Astrocyte (in vitro differentiated cells and primary cell): ENCODE measurements at regions not wholly inside any gene's neighbourhood (a gene's known extent, or its start where the extent isn't known, plus 50 kb on each side); places are given as distances from the start of the nearest gene placed in this dataset.

Experiments used
- CTCF ChIP-seq: IDR thresholded peaks from 2 replicates; pipeline ENCODE4 v1.5.1; 2011; ENCODE audit warnings: low read depth, mild to moderate bottlenecking, inconsistent platforms, low read length, moderate library complexity; ENCODE audit not compliant: insufficient read depth
- EZH2 ChIP-seq: IDR thresholded peaks from 2 replicates; pipeline ENCODE4 v1.6.1; 2012; ENCODE audit warnings: mild to moderate bottlenecking, low read length, inconsistent platforms; ENCODE audit not compliant: insufficient read depth

GRCh38 chr2:211117026-211117425, 560.6 kb downstream of the CPS1 start:
- TF ChIP-seq EZH2: no peak
- no peak for TF ChIP-seq CTCF
